ENCODE measurements at regions not wholly inside any gene's neighbourhood (a gene's known extent, or its start where the extent isn't known, plus 50 kb on each side); places are given as distances from the start of the nearest gene placed in this dataset.

DNA sequence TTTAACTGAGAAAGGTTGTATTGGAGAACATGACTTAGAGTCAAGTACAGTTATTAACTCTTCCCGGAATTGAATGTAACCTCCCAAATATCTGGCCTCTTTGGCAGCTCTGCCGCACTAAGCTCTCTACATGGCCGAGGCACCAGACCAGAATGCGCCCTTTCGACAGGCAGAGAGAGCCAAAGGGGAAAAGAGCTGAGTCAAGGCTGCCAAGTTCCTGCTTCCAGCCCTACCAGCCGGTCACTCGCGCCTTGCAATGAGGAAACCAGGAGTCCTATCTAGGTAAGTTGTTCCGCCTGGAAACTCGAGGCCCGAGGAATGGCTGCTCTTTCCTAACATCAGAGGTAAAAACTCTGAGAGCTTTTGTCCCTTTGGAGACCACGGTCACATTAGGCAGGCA is 172.2 kb downstream of the BRMS1L start:
- no peak for ATAC-seq
- ChIA-PET POLR2A (no interaction called here), CTCF (no interaction called here)
- in situ Hi-C loops (cut with HindIII; ENCODE audit: low pct_unique_long_range_greater_than_20kb, low sequenced_read_pairs) (no loop called here), intact Hi-C loops (cut with micrococcal nuclease; ENCODE audit: unreplicated experiment) (no loop called here)
- H3K4me1 ChIP-seq (ENCODE audit: control insufficient read depth, insufficient read depth, low read length) = no peaks in the 10 kb centered on the region
- no peaks in the 10 kb centered on the region for H3K9me3 ChIP-seq (ENCODE audit: control insufficient read depth, insufficient read depth, low read depth, low read length)
- no peak overlapping the region for H3K27ac ChIP-seq (ENCODE audit: low read length)
- TF ChIP-seq, protein P1, sequence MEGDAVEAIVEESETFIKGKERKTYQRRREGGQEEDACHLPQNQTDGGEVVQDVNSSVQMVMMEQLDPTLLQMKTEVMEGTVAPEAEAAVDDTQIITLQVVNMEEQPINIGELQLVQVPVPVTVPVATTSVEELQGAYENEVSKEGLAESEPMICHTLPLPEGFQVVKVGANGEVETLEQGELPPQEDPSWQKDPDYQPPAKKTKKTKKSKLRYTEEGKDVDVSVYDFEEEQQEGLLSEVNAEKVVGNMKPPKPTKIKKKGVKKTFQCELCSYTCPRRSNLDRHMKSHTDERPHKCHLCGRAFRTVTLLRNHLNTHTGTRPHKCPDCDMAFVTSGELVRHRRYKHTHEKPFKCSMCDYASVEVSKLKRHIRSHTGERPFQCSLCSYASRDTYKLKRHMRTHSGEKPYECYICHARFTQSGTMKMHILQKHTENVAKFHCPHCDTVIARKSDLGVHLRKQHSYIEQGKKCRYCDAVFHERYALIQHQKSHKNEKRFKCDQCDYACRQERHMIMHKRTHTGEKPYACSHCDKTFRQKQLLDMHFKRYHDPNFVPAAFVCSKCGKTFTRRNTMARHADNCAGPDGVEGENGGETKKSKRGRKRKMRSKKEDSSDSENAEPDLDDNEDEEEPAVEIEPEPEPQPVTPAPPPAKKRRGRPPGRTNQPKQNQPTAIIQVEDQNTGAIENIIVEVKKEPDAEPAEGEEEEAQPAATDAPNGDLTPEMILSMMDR (IDR thresholded peaks at IDR 0.05) = no peak
- no peak for TF ChIP-seq SIN3A (IDR thresholded peaks at IDR 0.05; ENCODE audit: borderline replicate concordance, insufficient read depth, low read depth, low read length)
- TF ChIP-seq POLR2AphosphoS5 (IDR thresholded peaks at IDR 0.05; ENCODE audit: low read depth, low read length) = no peak
- TF ChIP-seq TCF7L2 (IDR thresholded peaks at IDR 0.05; ENCODE audit: low read depth, low read length) = no peak
- H3K27me3 ChIP-seq (ENCODE audit: control insufficient read depth, insufficient read depth, low read length) = peaks cover 3% of the 10 kb centered on the region
- BruUV-seq (replicated peaks) = no TSS peak
- no peak overlapping the region for H3K4me3 ChIP-seq (ENCODE audit: low read depth in 2 of 2, low read length in 2 of 2)
- H3K36me3 ChIP-seq (ENCODE audit: control insufficient read depth, insufficient read depth, low read length) = no peaks in the 10 kb centered on the region
- DNase-seq (ENCODE audit: low read depth, low spot score) = no peak

DNA sequence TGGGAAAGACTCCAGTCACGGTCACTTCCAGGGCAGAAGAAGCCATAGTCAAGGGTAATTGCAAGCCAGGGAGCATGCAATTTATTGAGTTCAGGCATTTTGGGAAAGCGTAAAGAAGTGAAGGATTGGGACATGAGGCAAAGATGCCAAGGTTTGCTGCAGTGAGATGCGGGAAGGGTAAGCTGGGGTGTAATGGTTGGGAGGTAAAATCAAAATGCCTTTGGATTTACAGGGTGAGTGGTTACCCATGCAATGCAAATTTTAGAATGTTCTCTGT is 167.5 kb downstream of the BRMS1L start:
- Histone ChIP-seq H3K9me3 (ENCODE audit: control insufficient read depth, insufficient read depth, low read depth, low read length) (no peaks in the 10 kb centered on the region), H3K27ac (ENCODE audit: low read length) (no peak overlapping the region), H3K4me1 (ENCODE audit: control insufficient read depth, insufficient read depth, low read length) (no peaks in the 10 kb centered on the region), H3K27me3 (ENCODE audit: control insufficient read depth, insufficient read depth, low read length) (no peaks in the 10 kb centered on the region), H3K4me3 (ENCODE audit: low read depth in 2 of 2, low read length in 2 of 2) (no peak overlapping the region), H3K36me3 (ENCODE audit: control insufficient read depth, insufficient read depth, low read length) (no peaks in the 10 kb centered on the region)
- DNase-seq (ENCODE audit: low read depth, low spot score) (no peak), ATAC-seq (no peak)
- no TSS peak for BruUV-seq (replicated peaks)
- CTCF ChIA-PET = no interaction called here
- POLR2A ChIA-PET = no interaction called here
- in situ Hi-C loops (cut with HindIII; ENCODE audit: low pct_unique_long_range_greater_than_20kb, low sequenced_read_pairs) = no loop called here
- TF ChIP-seq POLR2AphosphoS5 (IDR thresholded peaks at IDR 0.05; ENCODE audit: low read depth, low read length) (no peak), SIN3A (IDR thresholded peaks at IDR 0.05; ENCODE audit: borderline replicate concordance, insufficient read depth, low read depth, low read length) (no peak), TCF7L2 (IDR thresholded peaks at IDR 0.05; ENCODE audit: low read depth, low read length) (no peak)
- TF ChIP-seq, protein P2, sequence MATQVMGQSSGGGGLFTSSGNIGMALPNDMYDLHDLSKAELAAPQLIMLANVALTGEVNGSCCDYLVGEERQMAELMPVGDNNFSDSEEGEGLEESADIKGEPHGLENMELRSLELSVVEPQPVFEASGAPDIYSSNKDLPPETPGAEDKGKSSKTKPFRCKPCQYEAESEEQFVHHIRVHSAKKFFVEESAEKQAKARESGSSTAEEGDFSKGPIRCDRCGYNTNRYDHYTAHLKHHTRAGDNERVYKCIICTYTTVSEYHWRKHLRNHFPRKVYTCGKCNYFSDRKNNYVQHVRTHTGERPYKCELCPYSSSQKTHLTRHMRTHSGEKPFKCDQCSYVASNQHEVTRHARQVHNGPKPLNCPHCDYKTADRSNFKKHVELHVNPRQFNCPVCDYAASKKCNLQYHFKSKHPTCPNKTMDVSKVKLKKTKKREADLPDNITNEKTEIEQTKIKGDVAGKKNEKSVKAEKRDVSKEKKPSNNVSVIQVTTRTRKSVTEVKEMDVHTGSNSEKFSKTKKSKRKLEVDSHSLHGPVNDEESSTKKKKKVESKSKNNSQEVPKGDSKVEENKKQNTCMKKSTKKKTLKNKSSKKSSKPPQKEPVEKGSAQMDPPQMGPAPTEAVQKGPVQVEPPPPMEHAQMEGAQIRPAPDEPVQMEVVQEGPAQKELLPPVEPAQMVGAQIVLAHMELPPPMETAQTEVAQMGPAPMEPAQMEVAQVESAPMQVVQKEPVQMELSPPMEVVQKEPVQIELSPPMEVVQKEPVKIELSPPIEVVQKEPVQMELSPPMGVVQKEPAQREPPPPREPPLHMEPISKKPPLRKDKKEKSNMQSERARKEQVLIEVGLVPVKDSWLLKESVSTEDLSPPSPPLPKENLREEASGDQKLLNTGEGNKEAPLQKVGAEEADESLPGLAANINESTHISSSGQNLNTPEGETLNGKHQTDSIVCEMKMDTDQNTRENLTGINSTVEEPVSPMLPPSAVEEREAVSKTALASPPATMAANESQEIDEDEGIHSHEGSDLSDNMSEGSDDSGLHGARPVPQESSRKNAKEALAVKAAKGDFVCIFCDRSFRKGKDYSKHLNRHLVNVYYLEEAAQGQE (IDR thresholded peaks at IDR 0.05; ENCODE audit: insufficient read depth in 1 of 2, low read depth in 2 of 2, low read length in 1 of 2) = no peak
- TF ChIP-seq, protein P1 (IDR thresholded peaks at IDR 0.05) = no peak
- intact Hi-C loops (cut with micrococcal nuclease; ENCODE audit: unreplicated experiment) = no loop called here

Measured in Panc1 (cell line).